Neural cell (in vitro differentiated cells): ENCODE measurements at regions not wholly inside any gene's neighbourhood (a gene's known extent, or its start where the extent isn't known, plus 50 kb on each side); places are given as distances from the start of the nearest gene placed in this dataset.

Source experiments
- H2AFZ ChIP-seq: fragments of 200-600, 300-800 bp; sonication (generic), shearing (Covaris generic); 2 replicates; pipeline ENCODE4 v1.6.0; 2014; ENCODE audit warnings: low read depth, mild to moderate bottlenecking, antibody characterized with exemption, low read length, moderate library complexity
- H3F3A ChIP-seq: fragments of 200-600 bp; shearing (Covaris generic); 2 replicates; pipeline ENCODE4 v1.6.1; 2016; ENCODE audit warnings: mild to moderate bottlenecking, moderate library complexity, mixed read lengths, antibody characterized with exemption, low read length; ENCODE audit not compliant: insufficient read depth, poor library complexity, severe bottlenecking
- H3K27ac ChIP-seq: fragments of 200-600, 300-800 bp; sonication (generic), shearing (Covaris generic); 2 replicates; pipeline ENCODE4 v1.5.1; 2014; ENCODE audit warnings: mild to moderate bottlenecking, low read length, moderate library complexity
- H3K27me3 ChIP-seq: fragments of 300-800, 200-600 bp; sonication (generic), shearing (Covaris generic); 2 replicates; pipeline ENCODE4 v1.6.0; 2014; ENCODE audit warnings: mild to moderate bottlenecking, low read depth, low read length, moderate library complexity; ENCODE audit not compliant: insufficient read depth
- H3K36me3 ChIP-seq: fragments of 300-800, 200-600 bp; sonication (generic), shearing (Covaris generic); 2 replicates; pipeline ENCODE4 v1.5.1; 2014; ENCODE audit warnings: mild to moderate bottlenecking, antibody characterized with exemption, low read length, moderate library complexity; ENCODE audit not compliant: insufficient read depth
- H3K4me2 ChIP-seq: fragments of 300-800, 200-600 bp; sonication (generic), shearing (Covaris generic); 2 replicates; pipeline ENCODE4 v1.6.0; 2014; ENCODE audit warnings: mild to moderate bottlenecking, low read length
- H3K4me3 ChIP-seq: fragments of 300-800, 200-600 bp; sonication (generic), shearing (Covaris generic); 2 replicates; pipeline ENCODE4 v1.5.1; 2014; ENCODE audit warnings: mild to moderate bottlenecking, low read length, moderate library complexity
- H3K79me2 ChIP-seq: fragments of 200-600 bp; shearing (Covaris generic); replicated peaks from 2 replicates; pipeline ENCODE4 v1.6.0; 2014; ENCODE audit warnings: mild to moderate bottlenecking, low read length, moderate library complexity; ENCODE audit not compliant: insufficient read depth
- H3K9ac ChIP-seq: fragments of 300-800, 200-600 bp; sonication (generic), shearing (Covaris generic); 2 replicates; pipeline ENCODE4 v1.6.1; 2016; ENCODE audit warnings: mild to moderate bottlenecking, low read length, mixed read lengths
- H3K9me2 ChIP-seq: fragments of 200-600 bp; shearing (Covaris generic); 2 replicates; pipeline ENCODE4 v1.6.1; 2016; ENCODE audit warnings: mild to moderate bottlenecking, low read length, mixed read lengths; ENCODE audit not compliant: insufficient read depth
- H3K9me3 ChIP-seq: fragments of 200-600, 300-800 bp; sonication (generic), shearing (Covaris generic); 2 replicates; pipeline ENCODE4 v1.6.1; 2016; ENCODE audit warnings: mild to moderate bottlenecking, mixed run types, low read length, moderate library complexity, mixed read lengths
- H4K20me1 ChIP-seq: fragments of 200-600 bp; shearing (Covaris generic); 2 replicates; pipeline ENCODE4 v1.6.1; 2016; ENCODE audit warnings: mild to moderate bottlenecking, mixed run types; ENCODE audit not compliant: insufficient read depth
- CTCF ChIP-seq: fragments of 450-650 bp; IDR thresholded peaks from 2 replicates; pipeline ENCODE4 v1.5.1; 2014; ENCODE audit warnings: antibody characterized with exemption, mild to moderate bottlenecking, moderate library complexity; ENCODE audit not compliant: poor library complexity, severe bottlenecking
- EP300 ChIP-seq: fragments of 450-650 bp; conservative IDR thresholded peaks from 2 replicates; pipeline ENCODE4 v1.6.1; 2014; ENCODE audit warnings: antibody characterized with exemption, mild to moderate bottlenecking, moderate library complexity; ENCODE audit not compliant: poor library complexity, severe bottlenecking
- MXI1 ChIP-seq: fragments of 450-650 bp; conservative IDR thresholded peaks from 2 replicates; pipeline ENCODE4 v1.6.1; 2014; ENCODE audit warnings: antibody characterized with exemption, mild to moderate bottlenecking; ENCODE audit not compliant: poor library complexity, severe bottlenecking
- POLR2AphosphoS5 ChIP-seq: IDR thresholded peaks from 2 replicates; pipeline ENCODE4 v1.6.1; 2012
- RAD21 ChIP-seq: fragments of 450-650 bp; conservative IDR thresholded peaks from 2 replicates; pipeline ENCODE4 v1.6.1; 2014; ENCODE audit warnings: antibody characterized with exemption, mild to moderate bottlenecking, moderate library complexity
- REST ChIP-seq: IDR thresholded peaks from 2 replicates; pipeline ENCODE4 v1.6.1; 2012; ENCODE audit warnings: borderline replicate concordance
- SMC3 ChIP-seq: fragments of 450-650 bp; conservative IDR thresholded peaks from 2 replicates; pipeline ENCODE4 v1.6.1; 2014; ENCODE audit warnings: antibody characterized with exemption, mild to moderate bottlenecking, moderate library complexity; ENCODE audit not compliant: poor library complexity
- TAF1 ChIP-seq: IDR thresholded peaks from 2 replicates; pipeline ENCODE4 v1.6.1; 2012; ENCODE audit warnings: low read depth

GRCh38 chr2:150705357-150705756 lies 217.9 kb upstream of the RND3 start:
- Histone ChIP-seq H3K4me2 (no peak overlapping the region), H3K36me3 (no peaks in the 10 kb centered on the region), H3F3A (no peaks in the 10 kb centered on the region), H3K9me2 (no peaks in the 10 kb centered on the region), H3K9me3 (no peaks in the 10 kb centered on the region), H3K9ac (no peak overlapping the region), H3K79me2 (no peaks in the 10 kb centered on the region), H3K27ac (no peak overlapping the region), H2AFZ (no peak overlapping the region), H4K20me1 (no peaks in the 10 kb centered on the region), H3K4me3 (no peak overlapping the region), H3K27me3 (no peaks in the 10 kb centered on the region)
- no peak for TF ChIP-seq CTCF
- TF ChIP-seq EP300 = no peak
- TF ChIP-seq REST = no peak
- TF ChIP-seq TAF1 = no peak
- TF ChIP-seq POLR2AphosphoS5 = no peak
- no peak for TF ChIP-seq MXI1
- TF ChIP-seq RAD21 = no peak
- no peak for TF ChIP-seq SMC3

- no peak overlapping the region for H3K27ac ChIP-seq
- H3K36me3 ChIP-seq = no peaks in the 10 kb centered on the region
- no peak overlapping the region for H2AFZ ChIP-seq
- no peak for TF ChIP-seq TAF1
- TF ChIP-seq POLR2AphosphoS5 = no peak
- TF ChIP-seq SMC3 = no peak
- TF ChIP-seq EP300 = no peak
- no peak for TF ChIP-seq CTCF
- no peak for TF ChIP-seq RAD21
- TF ChIP-seq MXI1 = no peak
- no peak overlapping the region for H3K9ac ChIP-seq
- H3K4me2 ChIP-seq = no peak overlapping the region
- H3F3A ChIP-seq = no peaks in the 10 kb centered on the region
- H3K4me3 ChIP-seq = no peak overlapping the region
- no peaks in the 10 kb centered on the region for H3K27me3 ChIP-seq
- no peaks in the 10 kb centered on the region for H4K20me1 ChIP-seq
- H3K9me3 ChIP-seq = no peaks in the 10 kb centered on the region
- no peaks in the 10 kb centered on the region for H3K79me2 ChIP-seq
- H3K9me2 ChIP-seq = no peaks in the 10 kb centered on the region
Measured at GRCh38 chr2:150702791-150703190, 215.3 kb upstream of the RND3 start.
